Right lobe of liver (tissue), 6 donors: ENCODE measurements at regions not wholly inside any gene's neighbourhood (a gene's known extent, or its start where the extent isn't known, plus 50 kb on each side); places are given as distances from the start of the nearest gene placed in this dataset.

Experiments used
- ATAC-seq, 4 donors: fragments of 200-7000 bp; cut with Tn5 transposase; one replicate each; pipeline ENCODE4 v1.9.1; 2020; ENCODE audit warnings: mild to moderate bottlenecking in 4 of 4, moderate library complexity in 4 of 4
- DNase-seq, 3 donors: peaks; one replicate each; pipeline ENCODE4 v3.0.0-alpha.2; 2020
- H3K27ac ChIP-seq, 3 donors: fragments of 200-600 bp; one replicate each; pipeline ENCODE4 v1.8.0; 2022
- H3K27me3 ChIP-seq, 2 donors: fragments of 200-600 bp; one replicate each; pipeline ENCODE4 v1.8.0; 2022
- H3K36me3 ChIP-seq, 4 donors: fragments of 200-600 bp; sonication (generic) in 1 of 4; one replicate each; pipeline versions ENCODE4 v1.5.1 to v1.8.0; 2017 to 2022; ENCODE audit warnings: control low read depth in 1 of 4
- H3K4me1 ChIP-seq, 4 donors: fragments of 200-600 bp; sonication (generic) in 1 of 4; one replicate each; pipeline versions ENCODE4 v1.5.1 to v1.8.0; 2017 to 2022; ENCODE audit warnings: control low read depth in 1 of 4
- H3K4me3 ChIP-seq, 3 donors: fragments of 200-600 bp; one replicate each; pipeline ENCODE4 v1.8.0; 2022
- H3K9me3 ChIP-seq, 4 donors: fragments of 200-600 bp; sonication (generic) in 1 of 4; one replicate each; pipeline versions ENCODE4 v1.5.1 to v1.8.0; 2017 to 2022; ENCODE audit warnings: control low read depth in 1 of 4
- CTCF ChIP-seq, 4 donors: fragments of 200-600 bp in 3 of 4; fragments of 450-650 bp in 1 of 4; IDR thresholded peaks; one replicate each; pipeline versions ENCODE4 v1.5.1 to v1.8.0; 2016 to 2022; ENCODE audit warnings: antibody characterized with exemption in 4 of 4, mild to moderate bottlenecking in 2 of 4
- POLR2A ChIP-seq: fragments of 450-650 bp; IDR thresholded peaks from one replicate; pipeline ENCODE4 v1.6.1; 2017; ENCODE audit warnings: antibody characterized with exemption, mild to moderate bottlenecking
- WGBS: methylation state at CpG from one replicate; pipeline ENCODE4 v1.1.6; 2018; ENCODE audit warnings: low coverage, low lambda C conversion rate; ENCODE audit not compliant: insufficient coverage; ENCODE audit errors: missing lambda C conversion rate; 5-methylcytosine and 5-hydroxymethylcytosine counted together
- intact Hi-C, 2 donors: fragments of 100-400 bp; cut with DNase I; formaldehyde crosslinking; loops; one replicate each; pipeline versions ENCODE4 v1.11.2 to v1.14.1; 2022
- donor health status: DM: no; HTN: yes; CAD: no.
- donor health status: DM: no; HTN: no; CAD: no.
- donor health status: DM: no; HTN: no; CAD: no.
- donor health status: DM: no; HTN: yes; CAD: no.
- donor health status: DM: no; HTN: yes; CAD: no.

DNA sequence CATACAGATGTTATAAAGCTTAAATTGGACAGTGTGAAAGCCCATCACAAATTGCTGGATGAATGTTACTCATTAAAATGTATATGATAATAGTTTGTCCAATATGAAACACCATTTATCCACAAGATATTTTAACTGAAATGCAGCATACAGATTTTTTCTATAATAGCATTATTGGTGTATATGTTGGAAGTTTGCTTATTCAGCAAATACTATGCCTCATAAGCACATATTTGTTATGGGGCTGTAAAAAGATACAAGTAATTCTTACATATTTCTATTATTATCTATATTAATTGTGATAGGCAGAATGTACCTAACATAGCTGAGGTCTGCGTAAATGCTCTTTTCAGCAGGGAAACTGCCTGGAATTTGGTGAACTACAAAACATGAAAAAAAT, 790.5 kb downstream of the DIPK2A start:
- no peak for DNase-seq
- 93% methylated on average over 1 of the region's 1 CpG for WGBS
- Histone ChIP-seq H3K4me1 (no peaks in the 10 kb centered on the region), H3K27me3 (no peaks in the 10 kb centered on the region), H3K4me3 (no peak overlapping the region), H3K36me3 (no peaks in the 10 kb centered on the region), H3K27ac (no peak overlapping the region), H3K9me3 (no peaks in the 10 kb centered on the region)
- intact Hi-C loops, result no loop called here
- TF ChIP-seq POLR2A (no peak), CTCF (IDR thresholded peaks at IDR 0.05) (no peak)
- no peak for ATAC-seq

GRCh38 chr3:144763878-144764454, 792.3 kb downstream of the DIPK2A start:
- Histone ChIP-seq H3K9me3 (no peaks in the 10 kb centered on the region), H3K27ac (no peak overlapping the region), H3K36me3 (no peaks in the 10 kb centered on the region), H3K27me3 (no peaks in the 10 kb centered on the region), H3K4me1 (no peaks in the 10 kb centered on the region), H3K4me3 (no peak overlapping the region)
- WGBS, result 54% methylated on average over 3 of the region's 3 CpGs
- ATAC-seq, result peak in 2 of 4 donors; percentile 24 to 47
- no peak for TF ChIP-seq POLR2A
- TF ChIP-seq CTCF (IDR thresholded peaks at IDR 0.05), result no peak
- intact Hi-C loops, result no loop called here
- no peak for DNase-seq

DNA sequence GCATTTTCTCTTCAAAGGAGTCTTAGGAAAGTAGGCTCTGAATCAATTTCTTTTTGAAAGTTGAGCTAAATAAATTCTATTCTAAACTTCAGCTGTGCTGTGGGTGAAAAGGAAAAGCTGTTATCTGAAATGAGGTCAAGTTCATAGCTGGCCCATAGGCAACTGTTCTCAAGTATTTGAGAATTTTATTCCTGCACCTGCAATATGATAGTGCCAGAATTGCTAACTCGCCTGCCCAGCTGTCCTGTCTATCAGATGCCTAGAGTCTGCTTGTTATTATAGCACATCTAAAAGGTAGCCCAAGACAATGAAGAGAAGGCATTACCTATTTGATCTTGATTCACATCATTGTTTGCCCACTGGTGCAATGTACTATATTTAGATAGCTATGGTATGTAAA, 798.7 kb downstream of the DIPK2A start:
- intact Hi-C loops, result no loop called here
- Histone ChIP-seq H3K36me3 (no peaks in the 10 kb centered on the region), H3K27me3 (no peaks in the 10 kb centered on the region), H3K4me3 (no peak overlapping the region), H3K27ac (no peak overlapping the region), H3K9me3 (no peaks in the 10 kb centered on the region), H3K4me1 (no peaks in the 10 kb centered on the region)
- no peak for ATAC-seq
- 30% methylated on average over 1 of the region's 1 CpG for WGBS
- DNase-seq, result no peak
- TF ChIP-seq POLR2A (no peak), CTCF (IDR thresholded peaks at IDR 0.05) (no peak)

GRCh38 chr3:144770915-144771351, 799.3 kb downstream of the DIPK2A start:
- Histone ChIP-seq H3K9me3 (no peaks in the 10 kb centered on the region), H3K4me3 (no peak overlapping the region), H3K4me1 (no peaks in the 10 kb centered on the region), H3K36me3 (no peaks in the 10 kb centered on the region), H3K27me3 (no peaks in the 10 kb centered on the region), H3K27ac (no peak overlapping the region)
- 15% methylated on average over 1 of the region's 1 CpG for WGBS
- DNase-seq (no peak), ATAC-seq (peak; percentile 81 to 91 (median 84))
- intact Hi-C loops, result no loop called here
- TF ChIP-seq CTCF (IDR thresholded peaks at IDR 0.05), result peak; percentile 48 to 67 (median 58)
- TF ChIP-seq POLR2A, result no peak
